PC-3 (cell line): ENCODE measurements at regions not wholly inside any gene's neighbourhood (a gene's known extent, or its start where the extent isn't known, plus 50 kb on each side); places are given as distances from the start of the nearest gene placed in this dataset.

Experiments used
- ATAC-seq: fragments of 200-7000 bp; cut with Tn5 transposase; 2 replicates; pipeline ENCODE4 v1.9.1; 2020; ENCODE audit warnings: mild to moderate bottlenecking, moderate library complexity
- BruUV-seq: library from RNA; stranded (reverse); fragments of 400-500 nt; replicated peaks from 2 replicates; lab custom pipeline; 2021; lab: Mats Ljungman, UMichigan
- CTCF ChIA-PET: fragments of 300-600 bp; sonication (Branson Sonifier 250); formaldehyde crosslinking; loops from one replicate; lab custom pipeline; 2022; ENCODE audit warnings: antibody characterized with exemption; lab: Charles Lee
- POLR2A ChIA-PET: fragments of 300-600 bp; sonication (Branson Sonifier 250); formaldehyde crosslinking; loops from one replicate; lab custom pipeline; 2022; ENCODE audit warnings: antibody characterized with exemption; ENCODE audit not compliant: unreplicated experiment; lab: Charles Lee
- DNase-seq: peaks from one replicate; pipeline ENCODE4 v3.0.0-alpha.2; 2015
- H2AFZ ChIP-seq: fragments of 300-600 bp; sonication (generic); 2 replicates; pipeline ENCODE4 v1.6.0; 2016; ENCODE audit warnings: antibody characterized with exemption, low read length
- H3F3A ChIP-seq: fragments of 300-600 bp; sonication (generic); one replicate; pipeline ENCODE4 v1.6.0; 2017; ENCODE audit warnings: antibody characterized with exemption, low read length, control low read depth, mild to moderate bottlenecking; ENCODE audit not compliant: unreplicated experiment
- H3K27ac ChIP-seq: fragments of 300-600 bp; sonication (generic); 2 replicates; pipeline ENCODE4 v1.5.1; 2016; ENCODE audit warnings: mild to moderate bottlenecking, low read length
- H3K27me3 ChIP-seq: fragments of 300-600 bp; sonication (generic); 2 replicates; pipeline ENCODE4 v1.6.1; 2016; ENCODE audit warnings: low read length, mixed read lengths
- H3K36me3 ChIP-seq: fragments of 300-600 bp; sonication (generic); 2 replicates; pipeline ENCODE4 v1.6.1; 2016; ENCODE audit warnings: low read depth, mixed run types, low read length, mixed read lengths
- H3K4me1 ChIP-seq: fragments of 300-600 bp; sonication (generic); 2 replicates; pipeline ENCODE4 v1.5.1; 2016; ENCODE audit warnings: low read length; ENCODE audit not compliant: insufficient read depth
- H3K4me2 ChIP-seq: fragments of 300-600 bp; sonication (generic); 2 replicates; pipeline ENCODE4 v1.6.0; 2016; ENCODE audit warnings: low read length
- H3K4me3 ChIP-seq: fragments of 300-600 bp; sonication (generic); 2 replicates; pipeline ENCODE4 v1.5.1; 2016; ENCODE audit warnings: mild to moderate bottlenecking, low read length, mixed read lengths
- H3K79me2 ChIP-seq: fragments of 300-600 bp; sonication (generic); 2 replicates; pipeline ENCODE4 v1.6.1; 2017; ENCODE audit warnings: low read length, mixed read lengths
- H3K9ac ChIP-seq: fragments of 300-600 bp; sonication (generic); 2 replicates; pipeline ENCODE4 v1.6.0; 2016; ENCODE audit warnings: mild to moderate bottlenecking, low read length
- H3K9me2 ChIP-seq: fragments of 300-600 bp; sonication (generic); replicated peaks from 2 replicates; pipeline ENCODE4 v1.6.1; 2016; ENCODE audit warnings: mixed run types, low read length, mixed read lengths
- H3K9me3 ChIP-seq: fragments of 300-600 bp; sonication (generic); 2 replicates; pipeline ENCODE4 v1.6.1; 2016; ENCODE audit warnings: low read length, mixed read lengths
- H4K20me1 ChIP-seq: fragments of 300-600 bp; sonication (generic); 2 replicates; pipeline ENCODE4 v1.6.1; 2016; ENCODE audit warnings: low read length, mixed read lengths
- CTCF ChIP-seq: fragments of 300-600 bp; sonication (generic); conservative IDR thresholded peaks from 2 replicates; pipeline ENCODE4 v1.5.1; 2017; ENCODE audit warnings: antibody characterized with exemption, low read depth, mild to moderate bottlenecking, low read length
- EZH2 ChIP-seq: fragments of 300-600 bp; sonication (generic); IDR thresholded peaks from one replicate; pipeline ENCODE4 v1.6.1; 2017; ENCODE audit warnings: antibody characterized with exemption, mild to moderate bottlenecking, low read length; ENCODE audit not compliant: unreplicated experiment
- EZH2phosphoT487 ChIP-seq: fragments of 300-600 bp; sonication (generic); IDR thresholded peaks from 2 replicates; pipeline ENCODE4 v1.6.1; 2018; ENCODE audit warnings: mild to moderate bottlenecking, antibody characterized with exemption, low read length, borderline replicate concordance
- intact Hi-C: fragments of 100-400 bp; cut with micrococcal nuclease; formaldehyde crosslinking; loops from 2 replicates; pipeline ENCODE4 v1.9.0; 2023

GRCh38 chr4:141413366-141413765 lies 192.7 kb downstream of the ZNF330 start:
- no peak overlapping the region for H3K27ac ChIP-seq
- H4K20me1 ChIP-seq, result no peaks in the 10 kb centered on the region
- H3K36me3 ChIP-seq, result no peaks in the 10 kb centered on the region
- no peak overlapping the region for H3K9ac ChIP-seq
- no peaks in the 10 kb centered on the region for H3F3A ChIP-seq
- ATAC-seq (no peak), DNase-seq (no peak)
- no peaks in the 10 kb centered on the region for H3K4me1 ChIP-seq
- BruUV-seq, result no TSS peak
- no peaks in the 10 kb centered on the region for H3K27me3 ChIP-seq
- intact Hi-C loops, result no loop called here
- no peaks in the 10 kb centered on the region for H3K79me2 ChIP-seq
- TF ChIP-seq EZH2, result no peak
- no peak for TF ChIP-seq EZH2phosphoT487
- CTCF ChIA-PET, result interaction anchor here (0.6 kb wide), 1 partner anchor 280 kb away, joined by 3 read pairs; no protein-coding TSS in a partner anchor
- POLR2A ChIA-PET, result no interaction called here
- no peak overlapping the region for H2AFZ ChIP-seq
- H3K4me3 ChIP-seq, result no peak overlapping the region
- no peak overlapping the region for H3K4me2 ChIP-seq
- H3K9me3 ChIP-seq, result no peaks in the 10 kb centered on the region
- no peaks in the 10 kb centered on the region for H3K9me2 ChIP-seq

- BruUV-seq, result no TSS peak
- no peak for ATAC-seq
Measured at GRCh38 chr4:141415651-141416050, 195.0 kb downstream of the ZNF330 start.

GRCh38 chr4:141416219-141416618 lies 195.5 kb downstream of the ZNF330 start:
- BruUV-seq, result no TSS peak
- no peak overlapping the region for H3K4me3 ChIP-seq
- H3K36me3 ChIP-seq, result no peaks in the 10 kb centered on the region
- H3K9me3 ChIP-seq, result no peaks in the 10 kb centered on the region
- TF ChIP-seq EZH2 (no peak), CTCF (no peak), EZH2phosphoT487 (no peak)
- POLR2A ChIA-PET, result no interaction called here
- intact Hi-C loops, result no loop called here
- DNase-seq (no peak), ATAC-seq (no peak)
- CTCF ChIA-PET, result no interaction called here
- no peaks in the 10 kb centered on the region for H3K4me1 ChIP-seq
- no peaks in the 10 kb centered on the region for H3K79me2 ChIP-seq
- no peaks in the 10 kb centered on the region for H3F3A ChIP-seq
- no peak overlapping the region for H3K9ac ChIP-seq
- H3K9me2 ChIP-seq, result no peaks in the 10 kb centered on the region
- no peak overlapping the region for H3K4me2 ChIP-seq
- no peak overlapping the region for H3K27ac ChIP-seq
- H3K27me3 ChIP-seq, result no peaks in the 10 kb centered on the region
- H2AFZ ChIP-seq, result no peak overlapping the region
- no peaks in the 10 kb centered on the region for H4K20me1 ChIP-seq

More at GRCh38 chr4:141415651-141416050, 195.0 kb downstream of the ZNF330 start:
- Histone ChIP-seq H3K9me3 (no peaks in the 10 kb centered on the region), H3F3A (no peaks in the 10 kb centered on the region), H3K4me2 (no peak overlapping the region), H4K20me1 (no peaks in the 10 kb centered on the region), H3K4me1 (no peaks in the 10 kb centered on the region), H3K36me3 (no peaks in the 10 kb centered on the region), H3K4me3 (no peak overlapping the region), H3K9me2 (no peaks in the 10 kb centered on the region), H3K79me2 (no peaks in the 10 kb centered on the region), H3K9ac (no peak overlapping the region), H2AFZ (no peak overlapping the region), H3K27ac (no peak overlapping the region), H3K27me3 (no peaks in the 10 kb centered on the region)
- intact Hi-C loops, result no loop called here
- POLR2A ChIA-PET, result interaction anchor here (0.5 kb wide), 1 partner anchor 12 kb away, joined by 3 read pairs; no protein-coding TSS in a partner anchor
- DNase-seq, result no peak
- TF ChIP-seq EZH2phosphoT487 (no peak), CTCF (no peak), EZH2 (no peak)
- CTCF ChIA-PET, result no interaction called here
